HG02852 (cell line): ENCODE measurements at regions not wholly inside any gene's neighbourhood (a gene's known extent, or its start where the extent isn't known, plus 50 kb on each side); places are given as distances from the start of the nearest gene placed in this dataset.
A peak's percentile ranks its signal among the peaks of the same experiment; 100 is the strongest.

Experiments used
- ATAC-seq: cut with Tn5 transposase; IDR thresholded peaks from one replicate; pipeline ENCODE4 v1.9.1; 2021; ENCODE audit warnings: mild to moderate bottlenecking, moderate library complexity; ENCODE audit not compliant: unreplicated experiment

DNA sequence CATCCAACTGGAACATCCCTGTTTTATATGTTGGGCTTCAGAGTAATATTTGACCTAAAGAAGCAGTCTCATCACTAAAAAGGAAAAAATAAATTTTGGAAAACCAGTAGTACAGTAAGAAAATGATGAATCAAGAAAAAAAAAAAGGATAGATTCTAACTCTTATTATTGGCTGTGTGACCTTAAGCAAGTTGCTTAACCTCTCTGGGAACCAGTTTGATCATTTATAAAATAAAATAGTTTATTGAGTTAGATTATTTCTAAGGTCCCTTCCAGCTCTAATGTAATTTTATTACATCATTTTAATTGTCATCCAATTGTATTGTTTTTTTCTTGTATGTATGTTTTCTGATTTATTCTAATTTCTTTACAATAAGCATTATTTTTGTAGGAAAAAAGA, 127.0 kb downstream of the PRELID2 start:
- ATAC-seq: no peak

DNA sequence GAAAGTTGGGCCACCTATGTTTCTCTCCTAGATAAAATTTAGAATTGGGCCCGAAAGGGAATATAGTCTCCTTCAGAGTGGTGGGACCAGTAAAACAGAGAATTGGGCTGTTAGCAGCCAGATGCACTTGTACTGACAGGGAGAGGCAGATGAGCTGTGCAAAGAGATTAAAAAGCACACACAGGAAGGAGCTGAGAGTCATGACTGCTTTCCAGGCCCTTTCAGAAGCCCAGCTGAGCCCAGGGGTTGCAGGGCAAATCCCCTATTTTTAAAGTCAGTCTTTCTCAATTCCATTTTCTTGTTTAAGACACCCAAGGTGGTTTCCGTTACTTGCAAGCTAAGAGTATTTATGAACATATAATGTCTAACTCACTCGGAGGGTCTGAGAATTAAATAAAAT, 130.4 kb downstream of the PRELID2 start:
- no peak for ATAC-seq

DNA sequence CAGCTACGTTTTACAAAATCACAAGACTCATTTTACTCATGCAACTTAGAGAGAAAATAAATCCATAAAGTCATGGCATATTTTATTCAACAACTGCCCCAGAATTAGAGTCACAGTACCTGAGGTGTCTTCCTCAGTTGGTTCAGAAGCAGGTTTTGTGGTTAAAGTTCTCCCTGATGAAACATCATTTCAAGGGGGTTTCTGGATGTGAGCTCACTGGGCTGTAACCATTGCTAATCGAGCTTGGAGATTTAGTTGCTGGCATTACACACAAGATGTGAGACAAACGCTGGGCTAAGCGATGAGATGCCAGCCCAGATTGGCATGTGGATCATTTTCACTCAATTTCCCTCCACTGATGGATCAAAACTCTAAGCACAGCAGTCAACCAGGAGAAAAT, 131.3 kb downstream of the PRELID2 start:
- no peak for ATAC-seq

- ATAC-seq: no peak
Observed at GRCh38 chr5:145701404-145701803, 133.7 kb downstream of the PRELID2 start.

DNA sequence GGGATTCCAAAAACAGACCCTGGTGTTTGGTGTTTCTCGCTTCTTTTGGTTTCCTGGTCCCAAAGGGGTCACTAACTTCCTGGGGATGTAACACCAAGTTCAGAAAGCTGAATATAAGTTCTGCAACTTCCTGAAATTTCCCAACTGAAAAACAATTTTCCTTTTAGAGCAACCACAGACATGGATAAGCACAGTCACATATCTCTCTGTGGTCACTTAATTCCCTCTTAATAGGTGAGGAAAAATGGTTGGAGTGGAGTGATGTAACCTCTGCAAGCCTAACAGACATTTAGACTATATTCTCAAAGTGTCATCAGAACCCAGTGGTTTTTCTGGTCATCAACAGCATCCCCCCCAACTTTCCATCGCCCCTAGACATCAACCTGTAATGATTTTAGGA, 135.3 kb downstream of the PRELID2 start:
- ATAC-seq: no peak

GRCh38 chr5:145697251-145697990, 137.7 kb downstream of the PRELID2 start:
- peak; percentile 85 for ATAC-seq

- ATAC-seq: peak; percentile 86
Observed at GRCh38 chr5:145689235-145689634, 145.9 kb downstream of the PRELID2 start.

DNA sequence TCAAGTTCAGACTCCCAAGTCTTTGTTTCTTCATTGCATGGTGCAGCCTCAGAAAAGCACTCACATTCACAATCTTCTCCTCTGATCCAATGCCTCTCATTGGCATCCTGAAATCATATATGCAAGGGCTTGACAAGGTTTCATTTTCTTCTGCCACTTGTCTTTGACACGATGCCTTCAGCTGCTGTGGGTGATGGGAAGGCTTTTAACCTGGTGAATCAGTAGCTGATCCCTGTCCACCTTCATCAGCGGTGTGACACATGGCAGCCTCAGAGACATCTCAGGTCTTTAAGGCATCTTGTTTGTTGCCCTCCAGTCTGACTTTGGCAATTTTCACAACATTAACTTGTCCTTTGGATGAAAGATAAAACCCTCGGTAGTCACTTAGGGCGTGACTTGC, 147.2 kb downstream of the PRELID2 start:
- ATAC-seq: no peak

- no peak for ATAC-seq
Observed at GRCh38 chr5:145685417-145685816, 149.7 kb downstream of the PRELID2 start.

DNA sequence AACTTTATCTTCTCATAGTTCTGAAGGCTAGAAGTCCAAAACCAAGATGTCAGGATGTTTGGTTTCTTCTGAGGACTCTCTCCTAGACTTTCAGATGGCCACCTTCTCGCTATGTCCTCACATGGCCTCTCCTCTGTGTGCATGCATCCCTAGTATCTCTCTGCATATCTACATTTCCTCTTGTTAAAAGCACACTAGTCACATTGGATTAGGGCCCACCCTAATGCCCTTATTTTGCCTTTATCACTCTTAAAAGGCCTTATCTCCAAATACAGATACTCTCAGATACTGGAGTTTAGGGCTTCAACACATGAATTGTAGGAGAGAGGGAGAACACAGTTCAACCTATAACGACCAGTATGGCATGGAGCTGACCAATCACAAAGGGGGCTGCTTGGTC, 151.7 kb downstream of the PRELID2 start:
- no peak for ATAC-seq

- ATAC-seq: no peak
Observed at GRCh38 chr5:145682197-145682899, 152.8 kb downstream of the PRELID2 start.

DNA sequence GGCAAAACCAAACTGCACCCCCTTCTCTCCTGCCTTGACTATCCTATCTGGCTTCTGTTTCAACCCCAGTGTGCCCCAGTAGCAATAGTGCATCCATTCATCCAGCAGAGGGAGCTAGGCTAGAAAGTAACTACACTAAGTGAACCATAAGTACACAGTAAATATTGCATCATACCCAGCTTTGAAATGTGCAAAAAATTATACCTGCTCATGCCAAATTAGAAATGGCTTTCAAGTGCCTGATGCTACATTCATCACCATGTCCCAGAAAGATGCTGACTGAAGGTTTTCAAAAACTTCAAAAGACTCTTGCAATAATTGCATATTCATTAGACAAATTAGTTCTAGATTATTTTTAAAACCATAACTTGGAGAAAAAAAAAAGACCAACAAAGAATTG, 153.5 kb downstream of the PRELID2 start:
- peak; percentile 97 for ATAC-seq

- no peak for ATAC-seq
Observed at GRCh38 chr5:145681216-145681615, 153.9 kb downstream of the PRELID2 start.

GRCh38 chr5:145680767-145681166, 154.4 kb downstream of the PRELID2 start:
- no peak for ATAC-seq

- no peak for ATAC-seq
Observed at GRCh38 chr5:145680169-145680568, 155.0 kb downstream of the PRELID2 start.

DNA sequence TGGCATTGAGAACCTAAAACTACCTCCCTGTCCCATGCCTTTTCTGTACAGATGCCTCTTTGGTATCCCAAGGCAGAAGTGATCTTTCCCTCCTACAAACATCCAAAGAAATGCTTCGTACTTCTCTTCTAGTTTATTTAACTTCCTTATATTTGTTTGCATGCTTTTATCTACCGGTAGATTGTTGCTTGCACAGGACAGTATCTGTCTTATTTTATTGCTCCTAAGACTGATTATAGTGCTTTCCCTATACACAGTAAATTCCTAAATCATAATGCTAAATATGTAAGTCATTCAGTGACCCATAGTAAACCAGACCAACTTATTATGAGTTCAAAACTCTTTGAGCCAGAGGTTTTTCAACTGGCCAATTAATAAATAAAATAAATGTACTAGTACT, 156.9 kb downstream of the PRELID2 start:
- no peak for ATAC-seq

DNA sequence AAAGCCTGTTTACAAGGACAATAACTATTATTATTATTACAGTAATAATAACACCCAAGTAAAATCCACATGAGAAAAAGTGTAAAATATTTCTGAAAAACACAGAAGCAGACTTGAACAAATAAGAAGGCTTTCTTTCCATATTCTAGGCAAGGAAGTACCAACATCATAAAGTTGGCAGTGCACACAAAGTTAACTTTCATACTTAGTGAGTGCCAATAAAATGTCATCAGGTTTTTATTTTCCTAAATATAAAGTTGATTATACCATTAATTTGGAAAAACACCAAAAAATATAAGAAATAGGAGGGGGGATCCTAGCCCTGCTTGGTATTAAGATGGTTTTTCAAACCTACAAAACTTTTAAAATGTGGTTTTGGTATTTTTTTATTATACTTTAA, 161.4 kb downstream of the PRELID2 start:
- ATAC-seq: no peak

DNA sequence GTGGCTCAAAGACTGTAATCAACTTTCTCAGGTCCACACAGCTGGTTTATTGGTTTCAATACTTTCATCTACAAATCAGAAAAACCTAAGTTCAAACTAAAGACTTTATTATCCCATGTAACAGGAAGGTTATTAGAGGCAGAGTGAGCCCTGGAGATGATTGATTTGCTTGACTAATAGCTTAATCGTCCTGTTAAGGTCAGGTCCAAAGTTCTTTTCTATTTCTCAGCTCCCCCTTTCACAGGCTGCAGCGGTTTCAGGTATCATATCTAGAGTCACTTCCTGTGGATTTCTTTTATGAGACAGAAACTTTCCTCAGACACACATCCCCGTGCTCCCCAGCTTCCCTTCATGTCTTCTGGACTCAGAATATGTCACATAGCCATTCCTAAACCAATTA, 166.4 kb downstream of the PRELID2 start:
- ATAC-seq: no peak

- no peak for ATAC-seq
Observed at GRCh38 chr5:145667742-145668141, 167.4 kb downstream of the PRELID2 start.

DNA sequence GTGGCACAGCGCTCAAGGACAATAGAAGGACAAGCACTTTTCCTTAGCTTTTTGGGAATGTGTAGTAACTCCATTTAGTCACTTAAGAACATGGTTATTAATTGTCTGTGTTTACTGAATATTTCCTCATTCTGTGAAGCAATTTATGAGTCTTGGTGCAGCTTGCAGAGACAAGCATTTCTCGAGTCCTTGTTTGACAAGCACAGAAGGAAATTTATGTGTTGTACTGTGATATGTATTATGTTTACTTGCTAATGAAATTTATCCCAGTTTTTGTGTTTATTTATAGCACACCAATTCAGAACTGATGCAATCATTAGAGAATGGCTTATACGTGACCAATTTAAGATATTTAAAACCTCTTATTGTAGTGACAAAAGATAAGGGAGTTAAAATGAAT, 168.6 kb downstream of the PRELID2 start:
- ATAC-seq: no peak

DNA sequence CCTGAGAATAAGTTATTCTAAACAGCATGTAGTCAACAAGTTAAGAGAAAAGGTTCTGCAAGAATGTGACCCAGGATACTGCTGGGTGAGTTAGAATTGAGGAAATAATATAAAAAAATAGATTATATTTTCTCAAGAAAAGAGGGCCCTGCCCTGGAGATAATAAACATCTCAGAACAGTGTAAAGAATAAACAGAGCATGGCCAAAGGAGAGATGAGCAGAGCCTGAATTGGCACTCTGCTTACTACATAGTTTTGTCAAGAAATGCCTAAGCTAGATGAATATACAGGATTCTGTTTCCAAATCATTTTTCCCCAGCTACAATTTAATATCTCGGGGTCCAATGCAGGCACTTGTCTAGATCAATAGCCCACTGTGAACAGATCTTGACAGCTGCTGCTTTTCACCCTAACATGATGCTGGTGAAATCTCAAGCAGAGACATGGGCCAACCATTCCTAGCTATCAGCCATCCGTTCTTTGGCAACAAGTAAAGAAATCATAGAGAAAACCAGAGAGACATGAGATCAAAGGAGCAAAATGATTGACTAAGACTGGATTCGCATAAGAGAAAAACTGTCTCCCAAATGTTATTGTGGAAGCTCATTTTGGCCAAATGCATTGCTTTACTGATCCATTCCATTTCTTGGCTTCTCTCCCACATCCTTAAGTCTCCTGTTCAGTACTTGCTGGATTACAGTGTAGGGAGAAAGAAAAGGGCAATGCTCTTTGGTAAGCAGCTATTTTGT, 173.2 kb downstream of the PRELID2 start:
- ATAC-seq: no peak
